ENCODE measurements at regions not wholly inside any gene's neighbourhood (a gene's known extent, or its start where the extent isn't known, plus 50 kb on each side); places are given as distances from the start of the nearest gene placed in this dataset.

DNA sequence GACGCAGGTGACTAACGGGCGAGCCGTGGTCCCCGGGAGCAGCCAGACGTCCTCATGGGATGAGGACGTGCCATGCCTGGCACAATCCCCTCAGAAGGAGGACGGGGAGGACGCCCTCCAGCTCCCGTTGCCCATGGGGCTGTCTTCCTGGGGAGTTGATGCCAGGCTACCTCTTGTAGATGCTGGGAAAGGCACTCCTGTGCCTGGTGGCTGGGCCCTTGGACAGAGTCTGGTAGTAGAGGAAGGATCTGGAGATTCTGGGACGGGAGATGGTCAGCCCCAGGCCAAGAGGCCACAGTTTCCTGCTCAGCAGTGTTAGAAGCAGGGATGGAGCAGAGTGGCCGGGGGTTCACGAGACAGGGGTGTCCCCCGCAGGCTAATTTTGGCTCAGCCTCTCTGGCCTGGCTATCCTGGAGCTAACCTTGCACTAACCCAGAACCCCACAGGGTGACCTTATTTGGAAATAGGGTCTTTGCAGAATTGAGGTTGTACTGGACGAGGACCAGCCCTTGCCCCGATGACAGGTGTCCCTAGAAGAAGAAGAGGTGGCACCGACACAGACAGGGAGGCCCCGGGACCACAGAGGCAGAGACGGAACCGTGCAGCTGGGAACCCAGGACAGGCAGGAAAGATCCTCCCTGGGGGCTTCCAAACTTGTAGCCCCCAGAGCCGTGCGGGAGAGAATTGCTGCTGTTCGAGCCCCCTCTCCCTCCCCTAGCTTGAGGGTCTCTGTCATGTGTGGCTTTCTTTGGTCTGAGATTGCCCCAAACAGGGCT is 50.1 kb upstream of the ADRA2C start:
- H3K4me3 ChIP-seq (ENCODE audit: low read depth, low read length), result no peak overlapping the region
- in situ Hi-C loops (cut with HindIII; ENCODE audit: low sequenced_read_pairs), result no loop called here
- TF ChIP-seq, protein P1, sequence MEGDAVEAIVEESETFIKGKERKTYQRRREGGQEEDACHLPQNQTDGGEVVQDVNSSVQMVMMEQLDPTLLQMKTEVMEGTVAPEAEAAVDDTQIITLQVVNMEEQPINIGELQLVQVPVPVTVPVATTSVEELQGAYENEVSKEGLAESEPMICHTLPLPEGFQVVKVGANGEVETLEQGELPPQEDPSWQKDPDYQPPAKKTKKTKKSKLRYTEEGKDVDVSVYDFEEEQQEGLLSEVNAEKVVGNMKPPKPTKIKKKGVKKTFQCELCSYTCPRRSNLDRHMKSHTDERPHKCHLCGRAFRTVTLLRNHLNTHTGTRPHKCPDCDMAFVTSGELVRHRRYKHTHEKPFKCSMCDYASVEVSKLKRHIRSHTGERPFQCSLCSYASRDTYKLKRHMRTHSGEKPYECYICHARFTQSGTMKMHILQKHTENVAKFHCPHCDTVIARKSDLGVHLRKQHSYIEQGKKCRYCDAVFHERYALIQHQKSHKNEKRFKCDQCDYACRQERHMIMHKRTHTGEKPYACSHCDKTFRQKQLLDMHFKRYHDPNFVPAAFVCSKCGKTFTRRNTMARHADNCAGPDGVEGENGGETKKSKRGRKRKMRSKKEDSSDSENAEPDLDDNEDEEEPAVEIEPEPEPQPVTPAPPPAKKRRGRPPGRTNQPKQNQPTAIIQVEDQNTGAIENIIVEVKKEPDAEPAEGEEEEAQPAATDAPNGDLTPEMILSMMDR (IDR thresholded peaks at IDR 0.05; ENCODE audit: low read depth, low read length), result no peak
- no peak for DNase-seq (ENCODE audit: low read depth, low spot score)

DNA sequence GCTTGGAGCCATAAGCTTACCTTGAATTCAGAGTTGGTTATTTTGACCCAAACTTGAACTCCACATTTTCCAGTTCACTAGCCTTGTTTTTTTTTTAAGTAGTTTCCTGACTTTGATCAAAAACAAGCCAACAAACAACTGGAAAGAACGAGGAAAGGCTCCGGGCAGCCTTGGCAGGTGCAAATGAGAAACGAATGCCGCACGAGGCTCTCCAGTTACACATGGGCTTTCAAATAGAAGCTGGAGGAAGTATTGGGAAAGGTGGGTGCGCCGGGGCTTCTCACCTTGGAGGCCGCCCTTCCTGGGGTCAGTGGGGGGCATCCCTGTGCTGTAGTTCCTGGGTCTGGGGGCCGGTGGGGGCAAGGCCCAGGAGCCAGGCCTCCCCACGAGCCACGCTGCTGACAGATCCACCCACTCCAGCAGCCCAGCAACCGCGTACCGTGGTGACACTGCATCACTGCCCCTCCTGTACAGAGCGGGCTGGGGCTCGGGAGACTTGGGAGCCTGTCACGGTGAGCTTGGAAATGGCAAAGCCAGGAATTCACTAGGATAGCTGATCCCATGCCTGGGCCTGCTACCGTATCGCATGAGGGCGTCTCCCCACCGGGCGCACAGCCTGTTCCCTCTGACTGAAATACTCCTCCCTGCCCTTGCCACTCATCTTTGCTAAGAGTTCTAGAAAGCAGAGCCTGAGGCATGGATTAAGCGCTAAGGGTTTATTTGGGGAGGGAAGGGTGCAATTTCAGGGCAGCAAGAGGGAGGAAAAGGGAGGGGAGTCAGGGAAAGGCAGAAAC is 50.9 kb upstream of the ADRA2C start:
- TF ChIP-seq, protein P1 (IDR thresholded peaks at IDR 0.05; ENCODE audit: low read depth, low read length), result no peak
- in situ Hi-C loops (cut with HindIII; ENCODE audit: low sequenced_read_pairs), result no loop called here
- H3K4me3 ChIP-seq (ENCODE audit: low read depth, low read length), result no peak overlapping the region
- DNase-seq (ENCODE audit: low read depth, low spot score), result no peak

DNA sequence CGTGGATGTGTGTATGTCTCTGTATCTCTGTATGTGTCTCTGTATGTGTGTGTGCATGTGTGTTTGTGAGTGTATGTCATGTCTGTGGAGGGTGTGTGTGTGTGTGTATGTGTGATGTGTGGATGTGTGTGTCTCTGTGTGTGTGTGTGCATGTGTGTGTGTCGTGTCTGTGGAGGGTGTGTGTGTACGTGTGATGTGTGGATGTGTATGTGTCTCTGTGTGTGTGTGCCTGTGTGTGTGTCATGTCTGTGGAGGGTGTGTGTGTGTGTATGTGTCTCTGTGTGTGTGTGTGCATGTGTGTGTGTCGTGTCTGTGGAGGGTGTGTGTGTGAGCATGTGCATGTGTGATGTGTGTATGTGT is 51.6 kb upstream of the ADRA2C start:
- in situ Hi-C loops (cut with HindIII; ENCODE audit: low sequenced_read_pairs), result no loop called here

DNA sequence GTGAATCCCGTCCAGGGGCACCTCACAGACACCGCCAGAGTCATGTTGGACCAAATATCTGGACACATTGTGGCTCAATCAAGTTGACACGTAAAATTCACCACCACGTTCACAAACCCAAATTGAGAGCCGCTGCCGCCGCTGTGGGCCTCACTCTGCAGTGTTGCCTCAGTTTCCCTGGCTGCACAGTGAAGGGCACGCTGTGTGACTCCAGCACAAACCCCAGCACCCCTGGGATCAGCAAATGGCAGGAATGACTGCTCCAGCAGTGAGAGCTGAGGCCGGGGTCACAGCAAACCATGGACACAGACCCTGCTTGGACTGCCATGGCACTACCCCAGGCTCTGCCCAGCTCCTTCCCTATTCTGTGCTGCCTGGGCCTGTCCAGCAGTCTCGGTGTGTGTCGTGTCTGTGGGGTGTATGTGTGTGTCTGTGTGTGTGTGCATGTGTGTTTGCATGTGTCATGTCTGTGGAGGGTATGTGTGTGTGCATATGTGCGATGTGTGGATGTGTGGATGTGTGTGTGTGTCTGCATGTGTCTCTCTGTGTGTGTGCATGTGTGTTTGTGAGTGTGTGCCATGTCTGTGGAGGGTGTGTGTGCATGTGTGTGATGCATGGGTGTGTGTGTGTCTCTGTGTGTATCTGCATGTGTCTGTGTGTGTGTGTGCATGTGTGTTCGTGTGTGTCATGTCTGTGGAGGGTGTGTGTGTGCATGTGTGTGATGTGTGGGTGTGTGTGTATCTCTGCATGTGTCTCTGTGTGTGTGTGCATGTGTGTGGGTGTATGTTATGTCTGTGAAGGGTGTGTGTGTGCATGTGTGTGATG is 52.2 kb upstream of the ADRA2C start:
- DNase-seq (ENCODE audit: low read depth, low spot score), result no peak
- in situ Hi-C loops (cut with HindIII; ENCODE audit: low sequenced_read_pairs), result no loop called here
- TF ChIP-seq, protein P1 (IDR thresholded peaks at IDR 0.05; ENCODE audit: low read depth, low read length), result no peak
- no peak overlapping the region for H3K4me3 ChIP-seq (ENCODE audit: low read depth, low read length)

More for the DNA sequence above, 51.6 kb upstream of the ADRA2C start:
- TF ChIP-seq, protein P1 (IDR thresholded peaks at IDR 0.05; ENCODE audit: low read depth, low read length), result no peak
- no peak for DNase-seq (ENCODE audit: low read depth, low spot score)
- no peak overlapping the region for H3K4me3 ChIP-seq (ENCODE audit: low read depth, low read length)

DNA sequence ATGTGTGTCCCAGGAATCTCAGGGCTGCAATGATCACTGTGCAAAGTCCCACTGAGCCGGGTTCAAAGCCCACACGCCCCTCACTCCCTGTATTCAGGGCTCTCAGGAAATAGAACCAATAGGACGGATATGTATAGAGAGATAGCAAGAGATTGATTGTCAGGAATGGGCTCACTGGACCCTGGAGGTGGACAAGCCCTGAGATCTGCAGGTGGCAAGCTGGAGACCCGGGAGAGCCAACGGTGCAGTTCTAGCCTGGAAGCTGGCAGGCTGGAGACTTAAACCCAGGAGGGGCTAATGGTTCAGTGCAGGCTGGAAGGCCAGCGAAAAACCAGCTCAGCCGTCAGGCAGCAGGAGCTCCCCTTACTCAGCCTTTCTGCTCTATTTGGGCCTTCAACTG is 52.8 kb upstream of the ADRA2C start:
- in situ Hi-C loops (cut with HindIII; ENCODE audit: low sequenced_read_pairs), result no loop called here
- no peak overlapping the region for H3K4me3 ChIP-seq (ENCODE audit: low read depth, low read length)

DNA sequence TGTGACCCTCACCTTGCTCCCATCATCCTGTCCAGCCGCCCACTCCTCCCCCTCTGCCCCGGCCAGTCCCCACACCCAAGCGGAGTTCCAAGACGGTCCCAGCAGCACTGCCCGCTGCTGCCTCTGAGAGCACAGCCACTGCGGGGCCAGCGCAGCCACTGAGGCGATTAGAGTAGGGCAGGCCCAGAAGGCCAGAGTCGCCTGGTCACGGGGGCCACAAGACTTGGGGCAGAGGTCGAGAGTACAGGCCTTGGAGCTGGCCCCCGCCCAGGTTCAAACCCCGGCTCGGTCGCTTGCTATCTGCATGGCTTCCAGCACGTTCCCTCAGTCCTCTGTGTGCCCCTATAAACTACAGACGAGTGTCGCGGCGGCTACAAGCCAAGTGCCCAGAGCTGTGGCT is 53.2 kb upstream of the ADRA2C start:
- no peak for DNase-seq (ENCODE audit: low read depth, low spot score)
- in situ Hi-C loops (cut with HindIII; ENCODE audit: low sequenced_read_pairs), result no loop called here
- H3K4me3 ChIP-seq (ENCODE audit: low read depth, low read length), result no peak overlapping the region
- TF ChIP-seq, protein P1 (IDR thresholded peaks at IDR 0.05; ENCODE audit: low read depth, low read length), result no peak

More for the DNA sequence above, 52.8 kb upstream of the ADRA2C start:
- TF ChIP-seq, protein P1 (IDR thresholded peaks at IDR 0.05; ENCODE audit: low read depth, low read length), result no peak
- no peak for DNase-seq (ENCODE audit: low read depth, low spot score)

All from astrocyte of the spinal cord (primary cell).